ENCODE measurements at regions not wholly inside any gene's neighbourhood (a gene's known extent, or its start where the extent isn't known, plus 50 kb on each side); places are given as distances from the start of the nearest gene placed in this dataset.

DNA sequence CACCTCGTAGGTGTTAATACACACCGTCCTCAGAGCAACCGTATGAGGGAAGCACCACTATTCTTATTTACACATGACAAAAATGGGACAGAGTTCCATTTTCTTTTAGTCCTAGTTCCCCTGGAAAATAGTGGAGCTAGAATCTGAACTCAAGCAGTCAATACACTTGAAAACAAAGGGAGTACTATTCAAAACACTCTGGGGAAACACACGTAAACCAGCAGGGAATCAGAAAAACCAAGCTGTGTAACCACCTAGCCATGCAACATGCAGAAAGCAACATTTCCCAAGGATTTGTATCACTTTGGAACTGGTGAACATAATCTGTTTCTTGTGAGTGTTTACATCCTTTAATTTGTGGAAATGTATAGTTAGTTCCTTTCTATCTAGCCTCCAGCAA, 208.2 kb downstream of the UBE2E3 start:
- CTCF ChIA-PET = no interaction called here
- Mint-ChIP-seq H3K4me3 (no peak overlapping the region), H3K27ac (no peak overlapping the region), H3K36me3 (ENCODE audit: low read depth) (no peaks in the 10 kb centered on the region), H3K27me3 (no peaks in the 10 kb centered on the region), H3K4me1 (peaks cover 17% of the 10 kb centered on the region), H3K9me3 (no peaks in the 10 kb centered on the region)
- no peak for DNase-seq
- TF ChIP-seq, protein P1, sequence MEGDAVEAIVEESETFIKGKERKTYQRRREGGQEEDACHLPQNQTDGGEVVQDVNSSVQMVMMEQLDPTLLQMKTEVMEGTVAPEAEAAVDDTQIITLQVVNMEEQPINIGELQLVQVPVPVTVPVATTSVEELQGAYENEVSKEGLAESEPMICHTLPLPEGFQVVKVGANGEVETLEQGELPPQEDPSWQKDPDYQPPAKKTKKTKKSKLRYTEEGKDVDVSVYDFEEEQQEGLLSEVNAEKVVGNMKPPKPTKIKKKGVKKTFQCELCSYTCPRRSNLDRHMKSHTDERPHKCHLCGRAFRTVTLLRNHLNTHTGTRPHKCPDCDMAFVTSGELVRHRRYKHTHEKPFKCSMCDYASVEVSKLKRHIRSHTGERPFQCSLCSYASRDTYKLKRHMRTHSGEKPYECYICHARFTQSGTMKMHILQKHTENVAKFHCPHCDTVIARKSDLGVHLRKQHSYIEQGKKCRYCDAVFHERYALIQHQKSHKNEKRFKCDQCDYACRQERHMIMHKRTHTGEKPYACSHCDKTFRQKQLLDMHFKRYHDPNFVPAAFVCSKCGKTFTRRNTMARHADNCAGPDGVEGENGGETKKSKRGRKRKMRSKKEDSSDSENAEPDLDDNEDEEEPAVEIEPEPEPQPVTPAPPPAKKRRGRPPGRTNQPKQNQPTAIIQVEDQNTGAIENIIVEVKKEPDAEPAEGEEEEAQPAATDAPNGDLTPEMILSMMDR (IDR thresholded peaks at IDR 0.05) = no peak
- no peak for ATAC-seq (ENCODE audit: low read depth)
- POLR2A ChIA-PET = no interaction called here
- intact Hi-C loops (cut with micrococcal nuclease) = loop anchor here (5.0 kb wide), 1 partner anchor 44 kb away; no protein-coding TSS in a partner anchor

DNA sequence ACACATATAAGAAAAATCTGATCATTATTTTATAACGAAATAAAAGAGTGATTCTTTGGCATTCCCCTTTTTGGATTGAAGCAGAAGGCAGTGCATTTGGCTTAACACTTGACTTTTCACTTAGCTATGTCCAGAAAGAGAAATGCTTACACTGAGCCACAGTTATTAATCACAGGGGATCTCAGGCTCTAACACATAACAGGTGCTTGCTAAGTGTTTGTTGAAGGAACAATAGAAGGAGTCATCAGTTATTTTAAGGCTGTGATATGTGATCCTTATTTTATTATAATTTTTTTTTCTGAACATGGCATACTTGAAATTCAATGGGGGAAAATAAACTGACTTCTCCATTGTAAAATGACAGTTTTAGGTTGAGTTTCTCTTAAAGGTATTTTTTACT, 209.5 kb downstream of the UBE2E3 start:
- intact Hi-C loops (cut with micrococcal nuclease) = loop anchor here (5.0 kb wide), 1 partner anchor 42 kb away; no protein-coding TSS in a partner anchor
- ATAC-seq (ENCODE audit: low read depth) (no peak), DNase-seq (no peak)
- no peaks in the 10 kb centered on the region for H3K27me3 Mint-ChIP-seq
- H3K36me3 Mint-ChIP-seq (ENCODE audit: low read depth) = no peaks in the 10 kb centered on the region
- ChIA-PET CTCF (no interaction called here), POLR2A (no interaction called here)
- peaks cover 5% of the 10 kb centered on the region for H3K4me1 Mint-ChIP-seq
- no peaks in the 10 kb centered on the region for H3K9me3 Mint-ChIP-seq
- H3K27ac Mint-ChIP-seq = no peak overlapping the region
- no peak overlapping the region for H3K4me3 Mint-ChIP-seq
- TF ChIP-seq, protein P1 (IDR thresholded peaks at IDR 0.05) = no peak

DNA sequence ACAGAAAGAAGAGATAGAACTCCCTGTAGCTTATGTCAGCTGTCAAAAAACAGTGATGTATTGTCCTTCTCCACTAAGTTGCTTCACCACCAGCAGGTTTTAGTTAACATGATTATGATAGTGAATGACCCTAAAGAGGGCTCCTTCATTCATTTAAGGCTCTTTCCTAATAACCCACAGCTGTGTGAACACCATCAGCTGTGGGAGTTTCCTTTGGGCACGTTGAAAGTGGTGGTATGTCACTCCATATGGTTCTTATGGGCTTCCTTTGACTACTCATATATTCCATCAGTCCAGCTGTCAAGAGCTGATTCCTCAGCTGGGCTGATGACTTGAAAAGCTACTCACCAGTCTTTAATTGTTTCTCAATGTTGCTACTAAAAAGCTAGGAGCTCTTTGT, 210.3 kb downstream of the UBE2E3 start:
- H3K36me3 Mint-ChIP-seq (ENCODE audit: low read depth) = no peaks in the 10 kb centered on the region
- ATAC-seq (ENCODE audit: low read depth) (no peak), DNase-seq (no peak)
- TF ChIP-seq, protein P1 (IDR thresholded peaks at IDR 0.05) = no peak
- intact Hi-C loops (cut with micrococcal nuclease) = no loop called here
- CTCF ChIA-PET = no interaction called here
- H3K4me1 Mint-ChIP-seq = no peaks in the 10 kb centered on the region
- no peak overlapping the region for H3K4me3 Mint-ChIP-seq
- H3K27me3 Mint-ChIP-seq = no peaks in the 10 kb centered on the region
- H3K9me3 Mint-ChIP-seq = no peaks in the 10 kb centered on the region
- no peak overlapping the region for H3K27ac Mint-ChIP-seq
- POLR2A ChIA-PET = no interaction called here

DNA sequence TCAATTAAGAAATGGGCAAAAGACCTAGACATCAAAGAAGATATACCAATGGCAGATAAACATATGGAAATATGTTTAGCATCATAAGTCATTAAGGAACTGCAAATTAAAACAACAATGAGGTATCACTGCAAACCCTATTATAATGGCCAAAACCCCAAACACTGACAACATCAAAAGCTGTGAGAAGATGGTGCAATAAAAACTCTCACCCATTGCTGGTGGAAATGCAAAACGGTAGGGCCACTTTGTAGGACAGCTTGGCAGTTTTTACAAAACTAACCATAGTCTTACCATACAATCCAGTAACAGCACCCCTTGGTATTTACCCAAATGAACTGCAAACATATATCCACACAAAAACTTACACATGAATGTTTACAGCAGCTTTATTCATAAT, 213.1 kb downstream of the UBE2E3 start:
- Mint-ChIP-seq H3K27me3 (no peaks in the 10 kb centered on the region), H3K36me3 (ENCODE audit: low read depth) (no peaks in the 10 kb centered on the region), H3K4me1 (peaks cover 17% of the 10 kb centered on the region), H3K4me3 (no peak overlapping the region), H3K27ac (no peak overlapping the region), H3K9me3 (no peaks in the 10 kb centered on the region)
- POLR2A ChIA-PET = no interaction called here
- intact Hi-C loops (cut with micrococcal nuclease) = no loop called here
- no peak for ATAC-seq (ENCODE audit: low read depth)
- no peak for DNase-seq
- TF ChIP-seq, protein P1 (IDR thresholded peaks at IDR 0.05) = no peak
- CTCF ChIA-PET = no interaction called here

DNA sequence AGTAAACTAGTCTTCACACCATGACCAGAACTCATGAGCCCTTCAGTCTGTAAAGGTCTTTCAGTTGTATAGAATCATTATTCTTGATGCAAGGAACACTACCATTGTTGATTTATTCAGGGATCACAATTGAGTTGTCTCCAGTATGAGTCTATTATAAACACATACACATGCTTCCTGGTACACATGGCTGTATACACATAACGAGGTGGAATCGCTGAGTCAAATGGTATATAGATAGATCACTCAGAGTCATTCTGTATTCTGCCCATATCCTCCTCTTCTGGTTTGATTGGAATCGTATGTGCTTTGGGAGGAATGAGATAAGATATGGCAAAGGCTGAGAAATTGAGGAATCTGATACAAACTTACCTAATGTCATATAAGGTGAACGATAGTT, 216.0 kb downstream of the UBE2E3 start:
- Mint-ChIP-seq H3K9me3 (no peaks in the 10 kb centered on the region), H3K27ac (no peak overlapping the region), H3K36me3 (ENCODE audit: low read depth) (no peaks in the 10 kb centered on the region), H3K4me3 (no peak overlapping the region), H3K27me3 (no peaks in the 10 kb centered on the region), H3K4me1 (peaks cover 18% of the 10 kb centered on the region)
- ATAC-seq (ENCODE audit: low read depth) (no peak), DNase-seq (no peak)
- TF ChIP-seq, protein P1 (IDR thresholded peaks at IDR 0.05) = no peak
- ChIA-PET CTCF (no interaction called here), POLR2A (no interaction called here)
- intact Hi-C loops (cut with micrococcal nuclease) = no loop called here
